ENCODE measurements at regions not wholly inside any gene's neighbourhood (a gene's known extent, or its start where the extent isn't known, plus 50 kb on each side); places are given as distances from the start of the nearest gene placed in this dataset.
A peak's percentile ranks its signal among the peaks of the same experiment; 100 is the strongest.

DNA sequence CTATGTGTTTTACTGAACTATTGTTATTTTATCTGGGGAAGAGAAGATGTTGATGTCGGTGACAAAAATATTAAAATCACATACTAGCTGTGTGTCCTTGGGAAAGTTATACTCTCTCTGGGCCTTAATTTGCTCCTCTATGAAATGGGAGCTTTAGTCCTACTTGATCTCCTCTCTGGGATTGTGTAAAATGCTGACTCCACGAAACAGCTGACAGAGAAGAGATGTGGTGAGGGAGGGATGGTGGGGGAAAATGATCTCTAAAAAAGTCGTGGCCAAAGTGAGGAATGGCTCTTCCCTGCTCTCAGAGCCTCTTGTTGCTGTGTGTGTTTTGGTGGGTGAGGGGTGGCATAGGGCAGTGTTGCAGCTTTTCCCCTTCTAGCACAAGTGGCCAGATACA is 173.7 kb downstream of the MELK start:
- Histone ChIP-seq H2AFZ (ENCODE audit: low read depth, low read length) (no peak overlapping the region), H3K4me2 (ENCODE audit: insufficient read depth, low read length) (no peak overlapping the region), H3K27ac (ENCODE audit: extremely low read depth, low read depth, low read length) (no peak overlapping the region), H3K79me2 (ENCODE audit: control insufficient read depth, insufficient read depth, low read length) (no peaks in the 10 kb centered on the region), H3K9me3 (replicated peaks; ENCODE audit: control insufficient read depth, insufficient read depth, low read depth, low read length) (no peaks in the 10 kb centered on the region), H3K4me3 (no peak overlapping the region), H3K9me1 (ENCODE audit: control insufficient read depth, insufficient read depth, low read length) (no peaks in the 10 kb centered on the region), H3K27me3 (ENCODE audit: control insufficient read depth in 2 of 2, insufficient read depth in 2 of 2, low read length in 2 of 2) (peaks cover 0 to 15% of the 10 kb centered on the region in 2 experiments; a peak in 1 of 5 replicates), H3K4me1 (replicated peaks in 1 of 2; ENCODE audit: control insufficient read depth in 2 of 2, insufficient read depth in 2 of 2, low read length in 2 of 2) (no peaks in the 10 kb centered on the region), H3K9ac (ENCODE audit: insufficient read depth in 1 of 2, low read depth in 2 of 2, low read length in 2 of 2) (no peak overlapping the region), H3K36me3 (ENCODE audit: control insufficient read depth, insufficient read depth, low read length) (no peaks in the 10 kb centered on the region), H4K20me1 (replicated peaks; ENCODE audit: control insufficient read depth, insufficient read depth, low read length) (no peaks in the 10 kb centered on the region)
- intact Hi-C loops (cut with micrococcal nuclease): no loop called here
- POLR2A ChIA-PET: no interaction called here
- ATAC-seq (no peak), FAIRE-seq (no peak), DNase-seq (ENCODE audit: extremely low read depth in 1 of 4, low spot score in 3 of 4) (no peak)
- no peak for TF ChIP-seq NUFIP1 (IDR thresholded peaks at IDR 0.05; ENCODE audit: partially characterized antibody)
- TF ChIP-seq FOXK1 (CRISPR knock-in tag; IDR thresholded peaks at IDR 0.05; ENCODE audit: borderline replicate concordance): no peak
- TF ChIP-seq MAFG (tag; conservative IDR thresholded peaks at IDR 0.05): peak; percentile 63
- TF ChIP-seq, protein P1, sequence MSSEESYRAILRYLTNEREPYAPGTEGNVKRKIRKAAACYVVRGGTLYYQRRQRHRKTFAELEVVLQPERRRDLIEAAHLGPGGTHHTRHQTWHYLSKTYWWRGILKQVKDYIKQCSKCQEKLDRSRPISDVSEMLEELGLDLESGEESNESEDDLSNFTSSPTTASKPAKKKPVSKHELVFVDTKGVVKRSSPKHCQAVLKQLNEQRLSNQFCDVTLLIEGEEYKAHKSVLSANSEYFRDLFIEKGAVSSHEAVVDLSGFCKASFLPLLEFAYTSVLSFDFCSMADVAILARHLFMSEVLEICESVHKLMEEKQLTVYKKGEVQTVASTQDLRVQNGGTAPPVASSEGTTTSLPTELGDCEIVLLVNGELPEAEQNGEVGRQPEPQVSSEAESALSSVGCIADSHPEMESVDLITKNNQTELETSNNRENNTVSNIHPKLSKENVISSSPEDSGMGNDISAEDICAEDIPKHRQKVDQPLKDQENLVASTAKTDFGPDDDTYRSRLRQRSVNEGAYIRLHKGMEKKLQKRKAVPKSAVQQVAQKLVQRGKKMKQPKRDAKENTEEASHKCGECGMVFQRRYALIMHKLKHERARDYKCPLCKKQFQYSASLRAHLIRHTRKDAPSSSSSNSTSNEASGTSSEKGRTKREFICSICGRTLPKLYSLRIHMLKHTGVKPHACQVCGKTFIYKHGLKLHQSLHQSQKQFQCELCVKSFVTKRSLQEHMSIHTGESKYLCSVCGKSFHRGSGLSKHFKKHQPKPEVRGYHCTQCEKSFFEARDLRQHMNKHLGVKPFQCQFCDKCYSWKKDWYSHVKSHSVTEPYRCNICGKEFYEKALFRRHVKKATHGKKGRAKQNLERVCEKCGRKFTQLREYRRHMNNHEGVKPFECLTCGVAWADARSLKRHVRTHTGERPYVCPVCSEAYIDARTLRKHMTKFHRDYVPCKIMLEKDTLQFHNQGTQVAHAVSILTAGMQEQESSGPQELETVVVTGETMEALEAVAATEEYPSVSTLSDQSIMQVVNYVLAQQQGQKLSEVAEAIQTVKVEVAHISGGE (CRISPR knock-in tag; IDR thresholded peaks at IDR 0.05): no peak
- peak; percentile 68 for TF ChIP-seq C11orf30 (IDR thresholded peaks at IDR 0.05; ENCODE audit: low read depth)
- no peak for TF ChIP-seq KLF6 (CRISPR knock-in tag; IDR thresholded peaks at IDR 0.05; ENCODE audit: borderline replicate concordance)
- TF ChIP-seq MAFF (IDR thresholded peaks at IDR 0.05; ENCODE audit: low read length): peak; percentile 52
- peak; percentile 75 for TF ChIP-seq ZNF316 (IDR thresholded peaks at IDR 0.05)
- TF ChIP-seq MAFK (IDR thresholded peaks at IDR 0.05; ENCODE audit: low read length): peak; percentile 42; the same call in 1 of the 2 replicates
- TF ChIP-seq L3MBTL2 (IDR thresholded peaks at IDR 0.05): no peak
- WGBS (ENCODE audit: insufficient coverage, low coverage, missing lambda C conversion rate): 0% methylated on average over 2 of the region's 3 CpGs
- in situ Hi-C loops (cut with MboI): loop anchor here (25.0 kb wide), 1 partner anchor 334 kb away; the partner anchor contains the start of gene RNF38
- BruUV-seq (replicated peaks): no TSS peak
- CTCF ChIA-PET (ENCODE audit: low intra/inter-chr PET ratio): no interaction called here

All from K562 (cell line).